SH-SY5Y (cell line): ENCODE measurements at regions not wholly inside any gene's neighbourhood (a gene's known extent, or its start where the extent isn't known, plus 50 kb on each side); places are given as distances from the start of the nearest gene placed in this dataset.

ENCODE experiments used
- GATA2 ChIP-seq: IDR thresholded peaks from 2 replicates; pipeline ENCODE4 v1.6.1; 2011; ENCODE audit warnings: mild to moderate bottlenecking, low read depth, low read length
- GATA3 ChIP-seq: IDR thresholded peaks from 2 replicates; pipeline ENCODE4 v1.6.1; 2011; ENCODE audit warnings: low read depth, mild to moderate bottlenecking, low read length, moderate library complexity

GRCh38 chr21:16608209-16608830, 878.5 kb downstream of the USP25 start:
- TF ChIP-seq GATA2 (no peak), GATA3 (no peak)
